ENCODE measurements at regions not wholly inside any gene's neighbourhood (a gene's known extent, or its start where the extent isn't known, plus 50 kb on each side); places are given as distances from the start of the nearest gene placed in this dataset.

DNA sequence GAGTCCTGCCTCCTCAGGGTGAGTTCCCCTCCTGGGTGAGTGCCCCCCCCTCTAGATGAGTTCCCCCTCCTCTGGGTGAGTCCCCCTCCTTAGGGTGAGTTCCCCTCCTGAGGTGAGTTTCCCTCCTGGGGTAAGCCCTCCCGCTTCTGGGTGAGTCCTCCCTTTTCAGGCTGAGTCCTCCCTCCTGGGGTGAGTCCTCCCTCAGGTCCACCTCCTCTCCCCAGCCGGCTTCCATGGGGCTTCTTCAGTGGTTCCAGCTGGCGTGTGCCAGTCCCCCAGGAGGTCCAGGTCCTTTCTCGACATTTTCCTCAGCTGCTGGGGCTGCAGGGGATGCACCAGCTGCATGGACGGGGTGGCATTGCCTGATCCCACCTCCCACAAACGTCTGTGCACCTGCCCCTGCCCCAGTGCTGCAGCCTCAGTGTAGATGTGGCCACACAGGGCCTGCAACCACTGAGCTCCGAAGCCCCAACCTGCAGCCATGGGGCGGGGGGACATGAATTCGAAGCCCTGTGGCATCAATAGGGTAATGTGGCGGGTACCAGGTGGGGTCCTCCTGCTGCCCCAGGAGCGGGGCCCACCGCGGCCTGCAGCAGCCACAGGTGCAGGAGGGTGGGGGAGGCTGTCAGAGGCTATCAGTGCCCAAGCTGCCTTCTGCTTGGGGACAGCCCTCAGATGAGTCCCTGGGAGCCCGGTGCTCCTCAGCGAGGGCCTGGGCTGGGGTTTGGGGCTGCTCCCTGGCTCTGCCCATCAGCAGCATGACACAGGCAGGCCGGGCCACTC, 101.3 kb upstream of the FGF3 start:
- TF ChIP-seq, protein P1, sequence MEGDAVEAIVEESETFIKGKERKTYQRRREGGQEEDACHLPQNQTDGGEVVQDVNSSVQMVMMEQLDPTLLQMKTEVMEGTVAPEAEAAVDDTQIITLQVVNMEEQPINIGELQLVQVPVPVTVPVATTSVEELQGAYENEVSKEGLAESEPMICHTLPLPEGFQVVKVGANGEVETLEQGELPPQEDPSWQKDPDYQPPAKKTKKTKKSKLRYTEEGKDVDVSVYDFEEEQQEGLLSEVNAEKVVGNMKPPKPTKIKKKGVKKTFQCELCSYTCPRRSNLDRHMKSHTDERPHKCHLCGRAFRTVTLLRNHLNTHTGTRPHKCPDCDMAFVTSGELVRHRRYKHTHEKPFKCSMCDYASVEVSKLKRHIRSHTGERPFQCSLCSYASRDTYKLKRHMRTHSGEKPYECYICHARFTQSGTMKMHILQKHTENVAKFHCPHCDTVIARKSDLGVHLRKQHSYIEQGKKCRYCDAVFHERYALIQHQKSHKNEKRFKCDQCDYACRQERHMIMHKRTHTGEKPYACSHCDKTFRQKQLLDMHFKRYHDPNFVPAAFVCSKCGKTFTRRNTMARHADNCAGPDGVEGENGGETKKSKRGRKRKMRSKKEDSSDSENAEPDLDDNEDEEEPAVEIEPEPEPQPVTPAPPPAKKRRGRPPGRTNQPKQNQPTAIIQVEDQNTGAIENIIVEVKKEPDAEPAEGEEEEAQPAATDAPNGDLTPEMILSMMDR (IDR thresholded peaks at IDR 0.05; ENCODE audit: low read depth, low read length), result no peak
- TF ChIP-seq EZH2phosphoT487 (IDR thresholded peaks at IDR 0.05; ENCODE audit: low read depth), result no peak
